ENCODE measurements at regions not wholly inside any gene's neighbourhood (a gene's known extent, or its start where the extent isn't known, plus 50 kb on each side); places are given as distances from the start of the nearest gene placed in this dataset.

GRCh38 chr1:22222723-22223122 is 79.8 kb upstream of the WNT4 start:
- no peak for DNase-seq
- Histone ChIP-seq H4K20me1 (ENCODE audit: insufficient read depth, low read length) (no peaks in the 10 kb centered on the region), H2AFZ (ENCODE audit: low read length) (no peak overlapping the region), H3K4me3 (ENCODE audit: low read length) (no peak overlapping the region), H3K27me3 (replicated peaks; ENCODE audit: insufficient read depth, low read length) (peaks cover 97% of the 10 kb centered on the region), H3K4me1 (ENCODE audit: low read length) (no peaks in the 10 kb centered on the region), H3K79me2 (ENCODE audit: low read length) (no peaks in the 10 kb centered on the region), H3K9me2 (replicated peaks; ENCODE audit: insufficient read depth, low read length) (no peaks in the 10 kb centered on the region), H3K27ac (ENCODE audit: low read length) (no peak overlapping the region), H3K4me2 (ENCODE audit: low read depth, low read length) (no peak overlapping the region), H3K9me3 (replicated peaks; ENCODE audit: insufficient read depth, low read length) (no peaks in the 10 kb centered on the region), H3K9ac (ENCODE audit: low read length) (no peak overlapping the region), H3F3A (ENCODE audit: insufficient read depth, low read length) (no peaks in the 10 kb centered on the region), H3K36me3 (replicated peaks; ENCODE audit: insufficient read depth, low read length) (no peaks in the 10 kb centered on the region)
- TF ChIP-seq EZH2phosphoT487 (IDR thresholded peaks at IDR 0.05; ENCODE audit: low read length), result no peak
- TF ChIP-seq EZH2 (optimal IDR thresholded peaks at IDR 0.05; ENCODE audit: low read depth, low read length), result no peak
- no peak for TF ChIP-seq CTCF (IDR thresholded peaks at IDR 0.05; ENCODE audit: low read length)

- H3K36me3 ChIP-seq (replicated peaks; ENCODE audit: insufficient read depth, low read length), result no peaks in the 10 kb centered on the region
- no peaks in the 10 kb centered on the region for H3F3A ChIP-seq (ENCODE audit: insufficient read depth, low read length)
- no peak for DNase-seq
- H3K9ac ChIP-seq (ENCODE audit: low read length), result no peak overlapping the region
- H3K9me3 ChIP-seq (replicated peaks; ENCODE audit: insufficient read depth, low read length), result no peaks in the 10 kb centered on the region
- no peaks in the 10 kb centered on the region for H3K9me2 ChIP-seq (replicated peaks; ENCODE audit: insufficient read depth, low read length)
- H4K20me1 ChIP-seq (ENCODE audit: insufficient read depth, low read length), result no peaks in the 10 kb centered on the region
- H3K4me2 ChIP-seq (ENCODE audit: low read depth, low read length), result no peak overlapping the region
- no peak overlapping the region for H3K27ac ChIP-seq (ENCODE audit: low read length)
- H3K27me3 ChIP-seq (replicated peaks; ENCODE audit: insufficient read depth, low read length), result peaks cover 97% of the 10 kb centered on the region
- no peak for TF ChIP-seq CTCF (IDR thresholded peaks at IDR 0.05; ENCODE audit: low read length)
- no peak for TF ChIP-seq EZH2 (optimal IDR thresholded peaks at IDR 0.05; ENCODE audit: low read depth, low read length)
- TF ChIP-seq EZH2phosphoT487 (IDR thresholded peaks at IDR 0.05; ENCODE audit: low read length), result no peak
- H3K4me1 ChIP-seq (ENCODE audit: low read length), result no peaks in the 10 kb centered on the region
- H3K4me3 ChIP-seq (ENCODE audit: low read length), result no peak overlapping the region
- H2AFZ ChIP-seq (ENCODE audit: low read length), result no peak overlapping the region
- H3K79me2 ChIP-seq (ENCODE audit: low read length), result no peaks in the 10 kb centered on the region
These were observed 80.3 kb upstream of the WNT4 start for GRCh38 chr1:22223176-22223575.

GRCh38 chr1:22224091-22224490 is 81.2 kb upstream of the WNT4 start:
- Histone ChIP-seq H3K9me3 (replicated peaks; ENCODE audit: insufficient read depth, low read length) (no peaks in the 10 kb centered on the region), H3K27me3 (replicated peaks; ENCODE audit: insufficient read depth, low read length) (peaks cover 97% of the 10 kb centered on the region), H3K4me3 (ENCODE audit: low read length) (no peak overlapping the region), H3K4me2 (ENCODE audit: low read depth, low read length) (no peak overlapping the region), H3K36me3 (replicated peaks; ENCODE audit: insufficient read depth, low read length) (no peaks in the 10 kb centered on the region), H4K20me1 (ENCODE audit: insufficient read depth, low read length) (no peaks in the 10 kb centered on the region), H3K9ac (ENCODE audit: low read length) (no peak overlapping the region), H3K9me2 (replicated peaks; ENCODE audit: insufficient read depth, low read length) (no peaks in the 10 kb centered on the region), H2AFZ (ENCODE audit: low read length) (no peak overlapping the region), H3K79me2 (ENCODE audit: low read length) (no peaks in the 10 kb centered on the region), H3K4me1 (ENCODE audit: low read length) (no peaks in the 10 kb centered on the region), H3F3A (ENCODE audit: insufficient read depth, low read length) (no peaks in the 10 kb centered on the region), H3K27ac (ENCODE audit: low read length) (no peak overlapping the region)
- TF ChIP-seq EZH2 (optimal IDR thresholded peaks at IDR 0.05; ENCODE audit: low read depth, low read length), result no peak
- TF ChIP-seq EZH2phosphoT487 (IDR thresholded peaks at IDR 0.05; ENCODE audit: low read length), result no peak
- no peak for TF ChIP-seq CTCF (IDR thresholded peaks at IDR 0.05; ENCODE audit: low read length)
- no peak for DNase-seq

All from MM.1S (cell line).